GM12873 (cell line): ENCODE measurements at regions not wholly inside any gene's neighbourhood (a gene's known extent, or its start where the extent isn't known, plus 50 kb on each side); places are given as distances from the start of the nearest gene placed in this dataset.

ENCODE experiments used
- CTCF ChIP-seq: IDR thresholded peaks from 2 replicates; pipeline ENCODE4 v1.5.1; 2012; ENCODE audit warnings: low read depth, mild to moderate bottlenecking, moderate library complexity, low read length, control low read depth; ENCODE audit not compliant: insufficient read depth; ENCODE audit errors: missing control alignments

DNA sequence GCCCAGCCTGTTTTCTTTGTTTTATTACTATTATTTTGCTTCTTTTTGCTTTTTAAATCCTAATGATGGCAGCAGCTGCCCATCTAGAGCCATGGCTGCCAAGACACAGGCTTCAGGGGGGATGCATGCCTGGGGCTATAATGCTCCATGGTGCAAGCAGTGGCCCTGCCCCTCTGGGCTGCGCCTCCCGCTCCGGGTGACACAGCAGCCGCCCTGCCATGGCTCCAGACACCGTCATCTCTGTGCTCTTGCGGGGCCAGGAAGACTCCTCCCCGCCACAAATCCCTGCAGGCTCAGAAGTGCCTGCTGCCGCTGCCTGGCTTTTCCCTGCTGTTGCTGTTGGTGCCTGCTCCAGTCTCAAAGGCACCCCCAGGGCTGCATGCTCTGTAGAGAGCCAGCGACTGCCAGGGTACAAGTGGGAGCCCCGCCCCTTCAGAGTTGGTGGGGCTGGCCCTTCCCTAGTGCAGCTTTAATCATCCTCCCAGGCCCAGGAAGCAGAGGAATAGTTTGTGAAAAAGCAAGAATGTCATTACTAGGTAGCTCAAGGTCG lies 581.5 kb downstream of the FGF9 start:
- TF ChIP-seq CTCF = no peak

DNA sequence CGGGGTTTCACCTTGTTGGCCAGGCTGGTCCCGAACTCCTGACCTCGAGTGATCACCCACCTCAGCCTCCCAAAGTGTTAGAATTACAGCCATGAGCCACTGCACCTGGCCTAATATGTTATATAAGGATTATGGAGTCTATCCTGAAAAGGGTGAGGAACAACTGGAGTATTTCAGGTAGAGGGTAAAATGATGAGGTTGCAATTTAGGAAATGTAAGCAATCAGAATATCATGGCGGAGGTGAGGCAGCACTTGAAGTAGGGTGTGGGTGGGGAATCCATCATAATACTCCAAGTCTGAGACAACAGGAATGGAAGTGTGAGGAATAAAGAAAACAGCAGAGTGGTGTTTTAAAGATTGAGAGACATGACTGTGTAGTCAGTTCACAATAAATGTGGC lies 582.2 kb downstream of the FGF9 start:
- no peak for TF ChIP-seq CTCF

GRCh38 chr13:22256111-22256639 lies 585.3 kb downstream of the FGF9 start:
- peak; percentile 20 for TF ChIP-seq CTCF

DNA sequence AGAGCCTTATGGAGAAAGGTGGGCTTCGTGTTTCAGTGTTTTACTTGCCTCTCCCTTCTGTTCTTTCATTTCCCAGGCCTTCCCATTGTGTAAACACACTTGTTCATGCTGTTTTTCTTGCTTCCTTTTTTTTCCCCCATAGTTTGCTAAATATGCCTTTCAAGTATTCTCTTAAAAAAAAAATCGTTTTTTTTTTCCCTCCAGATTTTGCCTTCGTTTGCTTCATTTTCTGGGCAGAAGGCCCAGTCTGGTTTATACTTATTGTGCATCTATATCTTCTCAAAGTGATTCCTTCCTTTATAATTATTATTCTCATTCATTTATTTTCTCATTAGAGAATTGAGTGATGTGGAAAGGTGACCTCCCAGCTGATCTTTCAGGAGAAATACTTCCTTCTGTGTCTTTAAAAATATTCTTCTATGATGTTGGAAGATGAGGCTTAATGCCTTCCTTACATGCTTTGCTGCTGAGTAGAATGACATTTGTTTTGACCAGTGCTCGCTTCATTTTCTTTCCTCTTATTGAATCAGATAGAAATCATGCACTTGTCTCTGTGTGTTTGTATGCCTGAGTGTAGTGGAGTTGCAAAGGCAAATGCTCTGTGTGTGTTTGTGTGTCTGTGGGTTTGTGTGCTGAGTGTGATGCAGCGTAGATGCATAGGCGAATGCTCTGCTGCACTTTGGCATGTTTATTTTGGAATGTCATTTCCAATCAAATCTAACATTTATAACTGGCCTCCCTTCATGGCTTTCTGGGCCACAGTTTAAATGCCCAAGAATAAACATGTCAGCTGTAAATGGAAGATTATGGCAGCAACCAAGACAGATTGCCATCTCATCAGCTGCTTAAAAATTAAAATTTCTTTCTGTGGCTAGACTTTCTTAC lies 591.4 kb downstream of the FGF9 start:
- TF ChIP-seq CTCF = no peak

GRCh38 chr13:22263185-22263584 lies 592.3 kb downstream of the FGF9 start:
- TF ChIP-seq CTCF = no peak

DNA sequence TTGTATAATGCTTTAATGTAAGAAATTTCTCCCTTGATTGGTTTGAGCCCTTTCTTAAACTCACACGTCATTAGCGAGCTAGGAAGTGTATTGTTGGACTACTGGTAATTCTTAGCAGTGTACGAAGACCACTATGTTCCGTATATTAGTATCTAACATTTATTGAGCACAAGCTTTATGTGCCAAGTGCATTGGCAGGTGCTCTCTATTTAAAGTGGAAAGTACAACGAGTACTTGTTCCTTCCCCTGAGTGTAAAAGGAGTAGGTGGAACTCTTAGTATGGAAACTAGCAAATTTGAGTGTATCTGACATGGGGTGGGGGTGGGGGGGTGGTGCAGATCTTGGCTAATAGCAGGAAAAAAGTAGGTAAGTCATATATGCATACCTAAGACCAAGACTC lies 594.7 kb downstream of the FGF9 start:
- TF ChIP-seq CTCF = no peak

DNA sequence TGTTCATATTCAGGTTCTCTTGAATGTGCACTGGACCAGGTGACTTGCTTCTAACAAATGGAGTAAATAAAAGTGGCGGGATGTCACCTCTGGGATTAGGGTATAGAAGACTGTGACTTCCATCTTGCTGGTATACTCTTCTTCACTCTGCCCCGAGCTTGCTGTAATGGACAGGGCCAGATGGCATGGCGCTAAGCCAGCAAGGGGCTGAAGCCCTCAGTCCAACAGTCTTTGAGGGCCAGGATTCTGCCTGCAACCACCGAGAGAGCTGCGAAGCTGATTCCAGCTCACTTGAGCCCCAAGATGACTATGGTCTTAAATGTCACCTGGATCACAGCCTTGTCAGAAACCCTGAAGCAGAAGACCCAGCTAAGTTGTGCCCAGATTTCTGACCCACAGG lies 600.0 kb downstream of the FGF9 start:
- no peak for TF ChIP-seq CTCF
